Endodermal cell (in vitro differentiated cells): ENCODE measurements at regions not wholly inside any gene's neighbourhood (a gene's known extent, or its start where the extent isn't known, plus 50 kb on each side); places are given as distances from the start of the nearest gene placed in this dataset.
A peak's percentile ranks its signal among the peaks of the same experiment; 100 is the strongest.

ENCODE experiments used
- DNase-seq: peaks from one replicate; pipeline ENCODE4 v3.0.0-alpha.2; 2017
- H3K27ac ChIP-seq: 2 replicates; pipeline ENCODE4 v1.5.1; 2013; ENCODE audit warnings: mild to moderate bottlenecking, low read depth, low read length, moderate library complexity
- H3K27me3 ChIP-seq: 2 replicates; pipeline ENCODE4 v1.6.1; 2013; ENCODE audit warnings: mild to moderate bottlenecking, low read length, moderate library complexity; ENCODE audit not compliant: insufficient read depth, control insufficient read depth, poor library complexity, severe bottlenecking
- H3K36me3 ChIP-seq: 2 replicates; pipeline ENCODE4 v1.7.0; 2013; ENCODE audit warnings: mild to moderate bottlenecking, low read length, moderate library complexity; ENCODE audit not compliant: control insufficient read depth, insufficient read depth
- H3K4me1 ChIP-seq: one replicate; pipeline ENCODE4 v1.7.0; 2013; ENCODE audit warnings: low read length; ENCODE audit not compliant: control insufficient read depth, insufficient read depth
- H3K4me3 ChIP-seq: 2 replicates; pipeline ENCODE4 v1.5.1; 2013; ENCODE audit warnings: mild to moderate bottlenecking, low read length, moderate library complexity
- H3K9ac ChIP-seq: 2 replicates; pipeline ENCODE4 v1.6.1; 2013; ENCODE audit warnings: mild to moderate bottlenecking, low read length, moderate library complexity; ENCODE audit not compliant: poor library complexity, severe bottlenecking; ENCODE audit errors: extremely low read depth
- H3K9me3 ChIP-seq: 2 replicates; pipeline ENCODE4 v1.6.1; 2013; ENCODE audit warnings: mild to moderate bottlenecking, low read length, moderate library complexity; ENCODE audit not compliant: control insufficient read depth
- H3K27ac Mint-ChIP-seq: 2 replicates; pipeline ENCODE4 v1.8.0; 2020; ENCODE audit warnings: mixed read lengths
- H3K27me3 Mint-ChIP-seq: 2 replicates; pipeline ENCODE4 v1.8.0; 2021; ENCODE audit warnings: mild to moderate bottlenecking, mixed read lengths; ENCODE audit not compliant: insufficient read depth
- H3K36me3 Mint-ChIP-seq: 2 replicates; pipeline ENCODE4 v1.8.0; 2020; ENCODE audit warnings: low read depth, mixed read lengths
- H3K4me1 Mint-ChIP-seq: 2 replicates; pipeline ENCODE4 v1.8.0; 2020; ENCODE audit warnings: mixed read lengths
- H3K4me3 Mint-ChIP-seq: 2 replicates; pipeline ENCODE4 v1.8.0; 2020; ENCODE audit warnings: mild to moderate bottlenecking, moderate library complexity, mixed read lengths
- H3K9me3 Mint-ChIP-seq: 2 replicates; pipeline ENCODE4 v1.8.0; 2020; ENCODE audit warnings: mild to moderate bottlenecking, mixed read lengths
- WGBS, 2 experiments: methylation state at CpG; one replicate each; pipeline versions ENCODE4 v1.1.5 to v1.1.7; 2013; ENCODE audit warnings: missing lambda C conversion rate in 2 of 2, mixed read lengths in 1 of 2; ENCODE audit not compliant: insufficient coverage in 1 of 2, insufficient read length in 1 of 2; 5-methylcytosine and 5-hydroxymethylcytosine counted together
- TF ChIP-seq, protein P1 (sequence below): fragments of 200-600 bp; sonication (generic); conservative IDR thresholded peaks from 2 replicates; pipeline ENCODE4 v1.5.0; 2021; ENCODE audit warnings: antibody characterized with exemption, mild to moderate bottlenecking

DNA sequence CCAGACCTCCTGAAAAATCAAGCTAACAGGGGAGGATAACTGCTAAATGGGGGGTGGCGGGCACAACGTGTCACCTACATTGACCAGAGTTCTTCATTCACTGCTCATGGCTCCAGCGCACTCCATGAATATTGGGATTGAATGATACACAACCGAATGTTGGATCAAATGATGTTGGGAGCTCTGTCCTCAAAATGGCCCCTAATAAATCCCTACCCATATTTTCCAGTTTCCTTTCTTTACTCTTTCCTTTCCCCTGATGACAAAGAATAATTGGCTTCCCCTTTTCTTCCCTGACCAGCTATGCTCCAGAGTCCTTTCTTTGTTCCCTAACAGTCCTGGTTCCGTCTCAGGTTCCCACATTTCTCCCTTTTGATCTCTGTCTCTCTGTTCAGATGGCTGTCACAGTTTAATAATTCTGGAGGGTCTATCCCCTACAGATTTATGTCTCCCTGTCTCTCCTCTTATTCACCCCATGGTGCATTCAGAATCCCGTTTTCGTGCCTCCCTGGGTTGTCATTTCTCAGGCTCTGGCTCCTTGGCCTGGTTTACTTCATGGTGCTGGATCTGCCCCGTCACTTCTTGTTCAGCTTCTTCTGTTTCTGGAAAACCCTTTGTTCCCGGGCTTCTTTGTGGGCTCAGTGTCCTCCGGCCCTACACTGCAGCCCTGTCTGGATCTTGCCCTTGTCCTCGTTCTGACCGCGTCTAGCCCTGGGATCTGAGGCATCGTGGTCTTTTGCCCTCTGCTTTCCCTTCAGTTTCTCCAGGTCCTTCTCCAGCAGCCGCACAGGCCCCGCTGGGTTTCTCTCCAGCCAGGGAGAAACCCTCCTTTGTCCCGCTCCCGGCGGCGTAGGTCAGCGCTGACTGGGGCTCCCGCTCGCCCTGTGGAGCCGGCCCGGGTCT lies 78.3 kb downstream of the NDUFS5 start:
- H3K27me3 ChIP-seq, result no peaks in the 10 kb centered on the region
- H3K36me3 ChIP-seq, result no peaks in the 10 kb centered on the region
- DNase-seq, result peak; percentile 85
- no peaks in the 10 kb centered on the region for H3K9me3 ChIP-seq
- peaks cover 24% of the 10 kb centered on the region for H3K4me1 ChIP-seq
- H3K4me3 Mint-ChIP-seq, result no peak overlapping the region
- 20 to 25% methylated on average over 20 to 25 of the region's 25 CpGs for WGBS, 2 experiments
- H3K27me3 Mint-ChIP-seq, result peaks cover 10% of the 10 kb centered on the region
- peaks cover 28% of the 10 kb centered on the region for H3K4me1 Mint-ChIP-seq
- H3K36me3 Mint-ChIP-seq, result no peaks in the 10 kb centered on the region
- peak overlapping the region; percentile 95 for H3K27ac ChIP-seq
- H3K9ac ChIP-seq, result peak overlapping the region; percentile 66
- H3K27ac Mint-ChIP-seq, result peak overlapping the region; percentile 50
- H3K4me3 ChIP-seq, result peak overlapping the region; percentile 76
- TF ChIP-seq, protein P1, sequence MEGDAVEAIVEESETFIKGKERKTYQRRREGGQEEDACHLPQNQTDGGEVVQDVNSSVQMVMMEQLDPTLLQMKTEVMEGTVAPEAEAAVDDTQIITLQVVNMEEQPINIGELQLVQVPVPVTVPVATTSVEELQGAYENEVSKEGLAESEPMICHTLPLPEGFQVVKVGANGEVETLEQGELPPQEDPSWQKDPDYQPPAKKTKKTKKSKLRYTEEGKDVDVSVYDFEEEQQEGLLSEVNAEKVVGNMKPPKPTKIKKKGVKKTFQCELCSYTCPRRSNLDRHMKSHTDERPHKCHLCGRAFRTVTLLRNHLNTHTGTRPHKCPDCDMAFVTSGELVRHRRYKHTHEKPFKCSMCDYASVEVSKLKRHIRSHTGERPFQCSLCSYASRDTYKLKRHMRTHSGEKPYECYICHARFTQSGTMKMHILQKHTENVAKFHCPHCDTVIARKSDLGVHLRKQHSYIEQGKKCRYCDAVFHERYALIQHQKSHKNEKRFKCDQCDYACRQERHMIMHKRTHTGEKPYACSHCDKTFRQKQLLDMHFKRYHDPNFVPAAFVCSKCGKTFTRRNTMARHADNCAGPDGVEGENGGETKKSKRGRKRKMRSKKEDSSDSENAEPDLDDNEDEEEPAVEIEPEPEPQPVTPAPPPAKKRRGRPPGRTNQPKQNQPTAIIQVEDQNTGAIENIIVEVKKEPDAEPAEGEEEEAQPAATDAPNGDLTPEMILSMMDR, result no peak
- no peaks in the 10 kb centered on the region for H3K9me3 Mint-ChIP-seq

DNA sequence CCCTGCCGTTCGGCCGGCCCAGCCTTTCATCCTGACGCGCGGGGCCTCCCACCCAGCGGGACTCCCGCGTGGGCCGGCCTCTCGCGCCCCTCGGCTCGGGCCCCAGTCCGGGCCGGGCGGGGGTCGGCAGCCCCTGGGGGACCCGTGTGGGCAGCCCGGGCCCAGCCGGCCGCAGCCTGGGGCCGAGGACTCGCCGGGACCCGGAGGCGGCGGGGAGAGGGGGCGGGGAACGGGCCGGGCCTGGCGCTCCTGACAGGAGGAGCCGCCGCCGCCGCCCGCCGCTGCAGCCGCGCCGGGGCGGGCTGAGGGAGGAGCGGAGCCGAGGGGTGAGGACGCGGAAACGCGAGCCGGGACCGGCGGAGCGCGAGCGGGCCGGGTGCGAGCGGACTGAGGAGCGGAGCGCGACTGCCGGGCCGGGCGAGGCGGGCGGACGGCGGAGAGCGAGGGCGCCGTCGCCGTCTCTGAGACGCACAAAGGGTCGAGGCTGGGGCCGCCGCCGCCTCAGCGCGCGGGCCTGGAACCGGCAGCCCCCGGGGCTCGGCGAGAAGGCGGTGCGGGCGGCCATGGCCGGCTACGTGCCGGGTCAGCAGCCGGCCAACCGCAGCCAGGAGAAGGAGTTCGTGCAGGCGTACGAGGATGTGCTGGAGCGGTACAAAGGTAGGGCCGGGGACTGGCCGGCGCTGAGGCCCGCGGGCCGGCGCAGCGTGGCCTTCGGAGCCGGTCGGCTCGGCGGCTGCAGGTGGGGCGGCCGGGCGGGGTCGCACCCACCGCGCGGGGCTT lies 79.1 kb downstream of the NDUFS5 start:
- peaks cover 6% of the 10 kb centered on the region for H3K27me3 Mint-ChIP-seq
- H3K9me3 Mint-ChIP-seq, result no peaks in the 10 kb centered on the region
- TF ChIP-seq, protein P1, result no peak
- H3K4me3 Mint-ChIP-seq, result no peak overlapping the region
- H3K36me3 Mint-ChIP-seq, result no peaks in the 10 kb centered on the region
- peak overlapping the region; percentile 95 for H3K27ac ChIP-seq
- H3K27me3 ChIP-seq, result no peaks in the 10 kb centered on the region
- 0 to 3% methylated on average over 20 to 116 of the region's 116 CpGs for WGBS, 2 experiments
- H3K9ac ChIP-seq, result peak overlapping the region; percentile 66
- H3K27ac Mint-ChIP-seq, result no peak overlapping the region
- peaks cover 24% of the 10 kb centered on the region for H3K4me1 ChIP-seq
- H3K36me3 ChIP-seq, result no peaks in the 10 kb centered on the region
- H3K9me3 ChIP-seq, result no peaks in the 10 kb centered on the region
- peaks cover 28% of the 10 kb centered on the region for H3K4me1 Mint-ChIP-seq
- peak; percentile 85 for DNase-seq
- peak overlapping the region; percentile 84 for H3K4me3 ChIP-seq

DNA sequence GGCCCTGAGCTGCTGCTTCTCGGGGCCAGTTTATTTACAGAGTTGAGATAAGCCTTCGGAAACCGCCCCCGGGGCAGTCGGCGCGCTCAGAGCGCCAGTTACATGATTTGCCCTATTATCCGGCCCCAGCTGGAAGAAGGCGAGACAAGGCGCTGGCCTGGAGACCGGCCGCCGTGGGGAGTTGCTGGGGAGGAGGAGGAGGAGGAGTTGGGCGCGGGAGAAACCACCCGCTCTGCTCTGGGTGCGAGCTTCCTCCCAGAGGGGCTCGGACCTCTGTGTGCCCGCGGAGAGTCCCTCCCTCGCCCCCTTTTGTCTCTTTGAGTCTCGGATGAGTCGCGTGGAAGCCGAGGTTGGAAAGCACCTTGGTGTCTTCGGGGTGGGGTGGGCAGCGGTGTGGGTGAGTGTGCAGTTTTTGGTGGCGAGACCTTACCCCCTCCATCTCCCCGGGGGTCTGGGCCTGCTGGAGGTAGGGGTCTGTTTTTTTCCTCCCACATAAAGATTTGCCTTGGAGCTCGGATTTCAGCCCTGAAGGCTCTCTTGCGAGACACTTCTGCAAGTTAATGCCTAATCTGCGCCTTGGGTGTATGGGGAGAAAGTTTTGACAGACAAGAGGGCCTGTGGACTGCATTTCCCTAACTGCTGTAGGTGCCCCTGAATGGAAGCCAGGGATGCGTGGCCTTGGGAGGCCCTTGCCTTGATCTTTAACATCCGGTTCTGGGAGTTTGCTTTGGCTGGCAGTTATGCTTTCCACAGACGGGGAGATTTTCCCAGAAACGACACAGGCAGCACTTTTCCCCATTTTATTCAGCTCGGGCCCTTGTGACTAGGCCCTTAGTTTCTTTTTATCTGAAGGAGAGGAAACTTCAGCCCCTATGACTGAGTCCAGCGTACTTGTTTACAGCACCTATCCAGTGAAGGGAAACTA lies 80.0 kb downstream of the NDUFS5 start:
- Histone ChIP-seq H3K27me3 (no peaks in the 10 kb centered on the region), H3K36me3 (no peaks in the 10 kb centered on the region), H3K4me3 (peak overlapping the region; percentile 84), H3K9me3 (no peaks in the 10 kb centered on the region), H3K9ac (peak overlapping the region; percentile 66), H3K27ac (peak overlapping the region; percentile 95), H3K4me1 (peaks cover 24% of the 10 kb centered on the region)
- TF ChIP-seq, protein P1, result no peak
- Mint-ChIP-seq H3K27ac (peak overlapping the region; percentile 92), H3K9me3 (no peaks in the 10 kb centered on the region), H3K27me3 (peaks cover 6% of the 10 kb centered on the region), H3K36me3 (no peaks in the 10 kb centered on the region), H3K4me3 (no peak overlapping the region), H3K4me1 (peaks cover 28% of the 10 kb centered on the region)
- peak; percentile 78 for DNase-seq
- 2% methylated on average over 10 to 36 of the region's 39 CpGs for WGBS, 2 experiments
